ENCODE measurements at regions not wholly inside any gene's neighbourhood (a gene's known extent, or its start where the extent isn't known, plus 50 kb on each side); places are given as distances from the start of the nearest gene placed in this dataset.
"Not testable (repeated sequence)": the region's sequence is repeated elsewhere in the genome, so short reads cannot be mapped to it uniquely, and the experiment has no call there.

GRCh38 chr10:7108141-7108540, 302.7 kb downstream of the SFMBT2 start:
- DNase-seq (ENCODE audit: low read depth) = no peak

- DNase-seq (ENCODE audit: low read depth) = no peak
These were observed 303.5 kb downstream of the SFMBT2 start for GRCh38 chr10:7107285-7107684.

- DNase-seq (ENCODE audit: low read depth) = not testable (repeated sequence)
These were observed 306.5 kb downstream of the SFMBT2 start for GRCh38 chr10:7104379-7104778.

- DNase-seq (ENCODE audit: low read depth) = no peak
These were observed 308.1 kb downstream of the SFMBT2 start for GRCh38 chr10:7102557-7103349.

DNA sequence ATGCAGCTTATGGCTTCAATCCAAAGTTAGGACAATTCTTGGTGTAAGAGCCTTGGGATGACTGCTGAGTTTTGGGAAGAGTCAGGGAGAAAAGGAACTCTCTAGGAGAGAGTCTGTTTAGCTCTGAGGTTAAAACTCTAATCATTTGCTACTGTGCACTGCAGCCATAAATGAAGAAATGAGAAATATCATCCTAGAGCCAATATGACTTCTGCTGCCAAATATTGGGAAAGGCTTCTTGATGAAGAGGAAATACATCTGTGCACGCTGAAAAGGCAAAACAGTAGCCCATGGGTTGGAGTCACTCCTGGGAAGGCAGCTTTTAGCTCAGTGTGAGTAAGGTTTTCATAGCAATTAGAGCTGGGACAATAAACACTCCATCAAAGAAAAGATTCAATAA, 308.8 kb downstream of the SFMBT2 start:
- DNase-seq (ENCODE audit: low read depth) = no peak

- DNase-seq (ENCODE audit: low read depth) = no peak
These were observed 309.4 kb downstream of the SFMBT2 start for GRCh38 chr10:7101451-7101850.

DNA sequence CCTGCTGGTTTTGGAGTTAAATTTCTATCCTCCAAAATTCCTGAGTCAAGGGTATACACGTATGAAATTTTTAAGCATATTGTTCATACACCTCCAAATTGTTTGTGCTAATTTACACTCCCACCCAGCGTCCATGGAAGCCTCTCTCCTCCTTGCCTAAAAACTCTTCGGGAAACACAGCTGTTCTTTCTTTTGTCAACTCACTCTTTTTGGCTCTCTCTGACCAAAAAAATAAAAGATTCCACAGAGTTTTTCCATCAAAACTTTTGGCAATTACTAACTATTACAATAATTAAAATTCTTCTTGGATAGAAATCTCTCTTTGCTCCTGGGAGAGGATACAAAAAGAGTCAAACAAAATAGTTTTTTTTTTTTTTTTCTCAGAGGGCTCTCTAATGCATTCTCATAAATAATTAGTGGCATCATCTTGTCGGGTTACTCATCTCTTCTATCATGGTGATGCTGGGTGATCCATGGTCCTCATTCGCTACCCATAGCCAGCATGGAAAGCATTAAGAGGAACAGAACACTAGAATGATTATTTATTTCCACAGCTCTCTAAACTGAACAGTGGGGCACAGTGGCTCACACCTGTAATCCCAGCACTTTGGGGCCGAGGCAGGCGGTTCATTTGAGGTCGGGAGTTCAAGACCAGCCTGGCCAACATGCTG, 310.7 kb downstream of the SFMBT2 start:
- DNase-seq (ENCODE audit: low read depth) = no peak

- no peak for DNase-seq (ENCODE audit: low read depth)
These were observed 312.6 kb downstream of the SFMBT2 start for GRCh38 chr10:7098160-7098762.

DNA sequence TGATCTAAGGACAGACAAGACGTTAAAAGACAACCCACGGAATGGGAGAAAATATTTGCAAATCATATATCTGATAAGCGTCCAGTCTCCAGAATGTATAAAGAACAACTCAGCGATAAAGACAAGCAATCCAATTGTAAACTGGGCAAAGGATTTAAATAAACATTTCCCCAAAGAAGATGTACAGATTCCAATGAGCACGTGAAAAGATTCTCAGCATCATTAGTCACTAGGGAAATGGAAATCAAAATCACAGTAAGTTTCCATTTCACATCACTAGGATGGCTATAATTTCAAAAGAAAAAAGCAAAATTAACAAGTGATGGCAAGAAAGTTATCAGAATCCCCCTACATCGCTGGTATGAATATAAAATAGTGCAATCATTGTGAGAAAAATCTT, 316.1 kb downstream of the SFMBT2 start:
- DNase-seq (ENCODE audit: low read depth) = no peak

DNA sequence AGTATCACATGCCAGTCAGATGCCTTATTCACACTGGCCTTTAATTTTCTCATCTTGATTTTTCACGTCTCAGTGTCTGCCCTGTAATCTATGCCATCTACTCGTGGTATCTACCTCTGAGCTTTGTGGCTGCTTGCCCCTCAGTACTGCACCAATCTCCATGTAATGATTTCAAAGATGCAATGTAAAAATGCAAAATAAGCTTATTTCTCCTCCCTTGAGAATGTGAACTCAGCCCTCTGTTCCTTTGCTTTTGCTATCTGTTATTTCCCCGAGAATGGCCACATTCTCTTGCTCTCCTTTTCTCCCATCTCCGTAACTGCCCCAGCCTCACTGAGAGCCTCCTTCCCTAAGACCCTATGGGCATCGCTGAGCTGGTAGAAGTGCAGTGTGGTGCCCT, 317.5 kb downstream of the SFMBT2 start:
- no peak for DNase-seq (ENCODE audit: low read depth)

GRCh38 chr10:7092603-7093002, 318.2 kb downstream of the SFMBT2 start:
- DNase-seq (ENCODE audit: low read depth) = no peak

DNA sequence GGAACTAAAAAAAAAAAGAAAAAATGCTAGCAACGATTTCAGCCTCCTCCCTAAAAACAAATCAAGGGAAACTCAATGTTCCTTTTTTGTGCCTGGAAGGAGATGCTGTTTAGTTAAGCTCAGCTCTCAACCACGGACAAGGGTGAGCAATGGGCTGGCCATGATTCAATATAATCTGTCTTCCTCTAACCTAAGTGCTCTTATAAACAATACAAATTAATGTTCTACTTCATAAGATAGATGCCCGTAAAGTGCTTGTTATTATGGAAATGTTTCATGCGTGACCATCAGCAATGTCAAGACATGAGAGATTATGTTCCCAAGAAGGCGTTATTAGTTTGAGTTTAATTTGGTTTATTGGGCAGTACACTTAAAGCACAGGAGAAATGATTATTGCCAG, 320.3 kb downstream of the SFMBT2 start:
- no peak for DNase-seq (ENCODE audit: low read depth)

GRCh38 chr10:7085913-7086589, 324.8 kb downstream of the SFMBT2 start:
- no peak for DNase-seq (ENCODE audit: low read depth)

DNA sequence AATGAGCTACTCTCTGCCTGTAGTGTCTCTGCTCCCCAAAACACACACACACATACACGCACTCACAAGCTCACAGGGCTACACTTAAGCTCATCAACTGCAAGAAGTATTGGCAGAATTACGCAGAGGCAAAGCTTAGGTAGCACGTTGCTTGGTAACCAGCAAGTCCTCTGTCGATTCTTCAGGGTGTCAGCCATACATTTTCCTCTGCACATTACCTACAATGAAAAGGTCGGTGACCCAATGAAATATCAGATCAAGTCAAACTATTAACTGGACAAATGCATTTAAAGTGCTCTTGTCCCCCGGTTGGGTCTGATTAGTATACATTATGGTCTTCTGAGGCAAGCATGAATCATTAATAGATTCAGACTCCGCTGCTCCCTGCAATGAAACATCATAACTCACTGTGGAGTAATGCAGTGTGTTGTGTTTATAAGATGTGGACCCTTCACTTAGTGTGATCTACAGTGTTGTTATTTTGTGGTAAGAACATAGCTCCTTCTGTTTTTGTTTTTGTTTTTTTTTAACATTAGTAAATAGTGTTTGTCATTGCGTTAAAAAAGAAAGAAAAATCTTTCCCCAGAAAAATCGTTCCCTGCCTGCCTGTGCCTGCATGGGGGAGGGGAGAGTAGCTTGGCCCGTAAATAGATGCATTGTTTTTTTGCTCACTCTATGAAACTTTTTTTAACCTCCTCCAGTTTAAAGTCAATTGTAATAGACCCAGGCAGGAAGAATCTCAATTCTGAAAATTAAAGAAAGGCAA, 325.5 kb downstream of the SFMBT2 start:
- no peak for DNase-seq (ENCODE audit: low read depth)

GRCh38 chr10:7084280-7085005, 326.4 kb downstream of the SFMBT2 start:
- no peak for DNase-seq (ENCODE audit: low read depth)

- DNase-seq (ENCODE audit: low read depth) = no peak
These were observed 327.9 kb downstream of the SFMBT2 start for GRCh38 chr10:7082967-7083366.

- no peak for DNase-seq (ENCODE audit: low read depth)
These were observed 333.0 kb downstream of the SFMBT2 start for GRCh38 chr10:7077880-7078279.

DNA sequence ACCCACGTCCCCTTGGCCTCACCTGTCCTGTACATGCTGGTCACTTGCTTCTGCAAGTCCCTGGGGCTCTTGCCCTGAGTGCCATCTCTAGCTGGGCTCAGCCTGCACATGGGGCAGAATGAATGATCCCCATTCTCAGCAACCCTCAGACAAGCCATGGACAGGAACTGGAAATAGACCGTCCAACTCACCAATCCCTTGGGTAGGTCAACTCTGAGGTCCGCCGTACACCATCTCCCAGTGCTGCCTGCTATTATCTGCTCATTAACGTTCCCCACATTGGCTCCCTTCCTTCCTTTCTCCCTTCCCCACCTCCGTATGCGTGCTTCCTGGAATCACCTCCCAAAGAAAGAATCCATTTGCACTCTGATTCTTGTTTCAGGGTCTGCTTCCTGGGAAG, 335.0 kb downstream of the SFMBT2 start:
- DNase-seq (ENCODE audit: low read depth) = no peak

GRCh38 chr10:7075110-7075509, 335.7 kb downstream of the SFMBT2 start:
- no peak for DNase-seq (ENCODE audit: low read depth)

DNA sequence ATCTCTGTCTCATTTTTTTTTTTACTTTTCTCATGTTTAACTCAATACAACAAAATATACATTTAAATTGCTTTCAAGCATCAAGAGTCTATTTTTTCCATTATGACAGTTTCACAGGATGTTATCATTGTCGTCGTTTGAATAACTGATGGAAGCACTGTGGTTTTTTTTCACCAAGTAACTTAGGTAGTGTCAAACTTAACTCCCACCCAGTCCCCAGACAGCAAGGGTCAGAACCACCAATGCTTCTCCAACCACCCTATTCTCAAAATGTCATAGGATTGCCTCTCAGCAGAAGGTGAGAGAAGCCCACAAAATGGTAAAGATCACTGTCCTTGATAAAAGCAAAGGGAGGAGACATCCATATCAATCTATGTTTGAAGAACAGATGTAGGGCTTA, 339.4 kb downstream of the SFMBT2 start:
- no peak for DNase-seq (ENCODE audit: low read depth)

DNA sequence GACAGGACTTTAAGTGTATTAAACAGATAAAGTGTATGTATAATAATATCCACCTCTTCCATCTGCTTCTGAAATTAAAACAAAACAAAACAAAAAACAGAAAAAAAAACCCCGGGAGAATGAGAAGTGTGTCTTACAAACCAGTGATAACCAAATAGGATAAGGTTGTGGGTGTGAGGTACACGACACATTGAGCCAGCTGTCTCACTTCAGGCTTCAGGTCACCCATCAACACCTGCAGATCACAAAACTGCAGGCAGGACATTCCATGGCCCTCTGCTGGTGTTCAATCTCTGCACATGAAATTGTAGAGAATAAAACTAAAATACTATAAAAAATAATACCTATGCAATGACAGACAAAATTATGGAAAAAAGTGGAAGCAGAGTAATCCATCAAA, 339.9 kb downstream of the SFMBT2 start:
- no peak for DNase-seq (ENCODE audit: low read depth)
